Stomach (tissue), 4 donors: ENCODE measurements at regions not wholly inside any gene's neighbourhood (a gene's known extent, or its start where the extent isn't known, plus 50 kb on each side); places are given as distances from the start of the nearest gene placed in this dataset.
"Not testable (repeated sequence)": the region's sequence is repeated elsewhere in the genome, so short reads cannot be mapped to it uniquely, and the experiment has no call there.

Source experiments
- CTCF ChIP-seq, 7 experiments: fragments of 450-650 bp in 4 of 7; fragments of 200-600 bp in 3 of 7; sonication (generic) in 3 of 7; IDR thresholded peaks; one replicate each; pipeline ENCODE4 v1.5.1; 2016 to 2019; ENCODE audit warnings: antibody characterized with exemption in 7 of 7, control low read depth in 2 of 7, mild to moderate bottlenecking in 1 of 7
- EP300 ChIP-seq: sonication (generic); formaldehyde crosslinking; IDR thresholded peaks from one replicate; pipeline ENCODE4 v1.6.1; 2017; ENCODE audit warnings: antibody characterized with exemption
- POLR2A ChIP-seq, 4 donors: fragments of 450-650 bp; IDR thresholded peaks; one replicate each; pipeline ENCODE4 v1.6.1; 2016; ENCODE audit warnings: antibody characterized with exemption in 4 of 4, control low read depth in 2 of 4, mild to moderate bottlenecking in 1 of 4, moderate library complexity in 1 of 4
- POLR2AphosphoS5 ChIP-seq, 3 donors: sonication (generic); formaldehyde crosslinking; IDR thresholded peaks; one replicate each; pipeline ENCODE4 v1.6.1; 2016; ENCODE audit warnings: antibody characterized with exemption in 3 of 3

GRCh38 chrX:138962419-138962818 is 250.9 kb upstream of the FGF13 start:
- not testable (repeated sequence) for TF ChIP-seq POLR2AphosphoS5 (IDR thresholded peaks at IDR 0.05); CTCF (IDR thresholded peaks at IDR 0.05); EP300; POLR2A (IDR thresholded peaks at IDR 0.05)
